OCI-M2 (cell line): ENCODE measurements at regions not wholly inside any gene's neighbourhood (a gene's known extent, or its start where the extent isn't known, plus 50 kb on each side); places are given as distances from the start of the nearest gene placed in this dataset.
"Not testable (repeated sequence)": the region's sequence is repeated elsewhere in the genome, so short reads cannot be mapped to it uniquely, and the experiment has no call there.

Experiments used
- DNase-seq: peaks from one replicate; lab custom pipeline; 2025; ENCODE audit not compliant: unreplicated experiment; lab: John Stamatoyannopoulos, UW

DNA sequence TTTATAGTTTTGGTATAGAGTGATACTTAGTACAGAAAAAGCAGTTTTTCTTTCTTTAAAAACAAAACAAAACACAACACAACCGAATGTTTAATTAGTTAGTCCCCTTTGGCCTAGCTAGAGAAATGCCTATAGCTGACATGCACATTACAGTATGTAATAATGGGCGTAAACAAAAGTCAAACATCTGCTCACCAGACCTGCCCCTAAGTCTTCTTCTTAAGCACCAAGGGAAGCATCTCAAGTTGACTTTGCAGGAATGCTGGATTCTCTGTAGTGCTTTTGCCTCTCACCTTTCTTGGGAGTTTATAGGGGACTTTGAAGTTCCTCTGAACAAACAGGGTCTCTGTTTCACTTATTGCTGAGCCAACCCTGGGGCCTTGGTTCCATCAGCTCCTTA lies 143.7 kb downstream of the TM2D1 start:
- no peak for DNase-seq

DNA sequence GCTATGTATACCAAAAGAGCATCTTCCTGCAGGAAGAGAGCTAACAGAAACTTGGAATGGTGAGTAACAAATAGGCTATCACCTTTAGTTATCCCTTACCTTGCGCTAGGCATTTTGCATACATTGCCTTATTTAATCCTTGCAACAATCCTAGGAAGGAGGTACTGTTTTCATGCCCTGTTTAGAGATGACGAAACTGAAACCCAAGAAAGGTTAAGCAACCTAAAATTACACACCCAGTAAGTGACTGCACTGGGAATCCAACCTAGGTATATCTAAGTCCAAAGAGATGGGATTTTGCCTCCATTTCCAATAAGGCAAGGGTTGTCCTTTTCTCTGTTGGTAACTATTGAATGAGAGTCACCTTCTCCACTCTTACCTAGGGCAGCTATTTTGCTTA lies 144.5 kb downstream of the TM2D1 start:
- DNase-seq, result no peak

GRCh38 chr1:61579802-61580201 lies 145.1 kb downstream of the TM2D1 start:
- no peak for DNase-seq

DNA sequence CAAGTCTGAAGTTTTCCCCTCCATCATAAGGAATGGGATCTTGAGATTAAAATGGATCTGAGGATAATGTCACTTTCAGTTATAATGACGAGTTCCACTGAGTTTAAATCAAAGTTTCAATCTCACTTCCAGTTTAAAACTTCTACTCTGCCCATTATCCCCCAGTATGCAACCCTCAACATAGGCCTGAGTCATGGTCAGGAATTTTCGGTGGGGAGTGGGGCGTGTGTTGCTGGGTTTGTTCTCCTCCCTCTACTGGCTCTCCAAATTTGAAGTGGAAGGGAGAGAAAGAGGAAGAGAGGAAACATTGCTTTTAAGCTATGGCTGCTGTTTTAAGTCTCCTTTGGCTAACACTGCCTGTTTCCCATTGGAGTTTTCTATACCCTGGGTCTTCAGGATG lies 152.9 kb downstream of the TM2D1 start:
- DNase-seq, result no peak

DNA sequence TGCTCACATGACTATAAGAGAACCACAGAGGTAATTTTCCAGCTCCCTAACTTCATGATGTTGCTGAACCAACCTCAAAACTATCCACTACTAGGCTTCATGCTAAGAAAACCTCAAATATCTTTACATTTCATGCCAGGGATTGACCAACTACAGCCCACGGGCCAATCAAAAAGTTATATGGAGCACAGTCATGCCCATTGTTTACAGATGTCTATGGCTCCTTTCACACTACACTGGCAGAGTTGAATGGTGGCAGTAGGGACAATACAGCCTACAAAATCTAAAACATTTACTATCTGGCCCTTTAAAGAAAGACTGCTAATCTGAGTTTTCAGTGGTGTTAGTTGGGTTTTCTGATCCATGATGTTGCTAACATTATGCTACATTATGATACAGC lies 154.8 kb downstream of the TM2D1 start:
- no peak for DNase-seq

DNA sequence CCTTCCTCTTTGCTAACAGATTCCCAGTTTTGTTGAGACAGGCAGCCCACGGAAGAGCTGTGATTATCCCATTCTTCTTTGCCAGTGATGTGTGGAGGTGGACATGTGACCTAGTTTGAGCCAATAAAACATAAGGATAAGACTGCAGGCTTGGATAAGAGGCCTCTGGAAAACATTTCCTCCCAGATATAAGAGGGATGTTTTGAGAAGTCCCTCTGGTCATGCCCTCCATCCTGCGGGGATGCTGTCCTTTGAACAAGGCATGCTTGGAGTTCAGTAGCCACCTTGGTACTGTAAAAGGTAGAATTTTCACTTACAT lies 155.7 kb downstream of the TM2D1 start:
- no peak for DNase-seq

DNA sequence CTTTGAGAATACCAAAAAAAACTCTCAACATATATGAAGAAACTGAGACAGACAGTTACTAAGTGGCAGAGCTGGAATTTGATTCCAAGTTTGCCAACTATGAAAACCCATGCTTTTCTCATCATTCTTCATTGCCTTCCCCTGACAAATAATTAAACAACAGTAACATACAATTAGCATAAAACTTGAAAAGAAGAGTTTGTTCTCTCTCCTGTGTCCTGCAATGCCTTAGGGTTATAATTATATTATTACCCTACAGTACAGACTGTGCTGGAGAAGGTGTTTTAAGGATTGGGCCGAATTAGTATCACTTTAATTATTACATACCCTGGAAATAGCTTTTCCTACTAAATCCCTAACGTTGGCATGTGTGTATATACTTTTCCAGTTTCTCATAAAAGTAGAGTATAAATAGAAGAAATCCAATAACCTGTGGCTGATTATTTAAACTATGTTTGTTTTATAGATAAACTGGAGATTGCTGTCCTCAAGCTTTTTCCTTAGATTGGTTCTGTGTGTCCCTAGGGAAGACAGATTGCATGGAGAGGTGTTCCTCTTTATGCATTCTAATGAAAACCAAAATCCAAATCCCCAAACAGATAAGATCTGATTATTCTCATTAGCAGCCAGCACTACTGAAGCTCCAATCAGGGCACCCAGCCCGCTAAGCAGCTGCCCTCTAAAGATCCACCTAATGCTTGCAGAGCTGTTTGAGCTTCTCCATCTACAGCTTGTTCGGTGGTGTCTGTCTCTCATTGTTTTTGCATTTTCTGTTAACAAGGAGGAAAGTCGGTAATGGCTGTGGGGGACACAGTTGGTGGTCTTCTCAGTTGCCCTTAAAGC lies 156.3 kb downstream of the TM2D1 start:
- DNase-seq, result no peak

DNA sequence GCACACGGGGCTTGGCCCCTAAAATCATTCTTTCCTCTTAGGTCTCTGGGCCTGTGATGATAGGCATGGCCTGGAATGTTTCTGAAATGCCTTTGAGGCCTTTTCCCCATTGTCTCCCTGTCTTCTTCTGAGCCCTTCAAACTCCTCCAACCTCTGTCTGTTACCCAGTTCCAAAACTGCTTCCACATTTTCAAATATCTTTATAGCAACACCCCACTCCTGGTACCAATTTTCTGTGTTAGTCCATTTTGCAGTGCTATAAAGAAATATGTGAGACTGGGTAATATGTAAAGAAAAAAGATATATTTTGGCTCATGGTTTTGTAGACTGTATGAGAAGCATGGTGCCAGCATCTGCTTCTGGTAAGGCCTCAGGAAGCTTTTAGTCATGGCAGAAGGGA lies 158.8 kb downstream of the TM2D1 start:
- no peak for DNase-seq

DNA sequence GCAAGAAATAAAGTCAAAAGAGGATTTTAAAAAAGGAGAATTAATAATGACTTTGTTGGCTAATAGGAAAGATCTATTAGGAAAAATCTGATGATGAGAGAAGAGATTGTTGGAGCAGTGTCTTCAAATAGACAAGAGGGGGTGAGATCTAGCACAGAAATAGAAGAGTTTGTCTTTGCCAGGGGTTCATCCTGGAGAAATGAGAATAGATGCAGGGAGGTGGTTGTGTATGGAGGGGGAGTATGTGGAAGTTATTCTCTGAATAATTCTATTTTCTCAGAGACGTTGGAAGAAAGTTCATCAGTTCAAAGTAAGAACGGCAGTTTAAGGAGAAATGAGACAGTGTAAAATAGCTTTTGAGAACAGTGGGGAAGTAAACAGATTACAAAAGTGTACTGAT lies 161.3 kb downstream of the TM2D1 start:
- no peak for DNase-seq

- DNase-seq, result no peak
Observed at GRCh38 chr1:61561666-61562065, 163.3 kb downstream of the TM2D1 start.

- DNase-seq, result no peak
Observed at GRCh38 chr1:61560385-61560784, 164.6 kb downstream of the TM2D1 start.

- DNase-seq, result no peak
Observed at GRCh38 chr1:61556631-61557030, 168.3 kb downstream of the TM2D1 start.

- no peak for DNase-seq
Observed at GRCh38 chr1:61552630-61553305, 172.2 kb downstream of the TM2D1 start.

DNA sequence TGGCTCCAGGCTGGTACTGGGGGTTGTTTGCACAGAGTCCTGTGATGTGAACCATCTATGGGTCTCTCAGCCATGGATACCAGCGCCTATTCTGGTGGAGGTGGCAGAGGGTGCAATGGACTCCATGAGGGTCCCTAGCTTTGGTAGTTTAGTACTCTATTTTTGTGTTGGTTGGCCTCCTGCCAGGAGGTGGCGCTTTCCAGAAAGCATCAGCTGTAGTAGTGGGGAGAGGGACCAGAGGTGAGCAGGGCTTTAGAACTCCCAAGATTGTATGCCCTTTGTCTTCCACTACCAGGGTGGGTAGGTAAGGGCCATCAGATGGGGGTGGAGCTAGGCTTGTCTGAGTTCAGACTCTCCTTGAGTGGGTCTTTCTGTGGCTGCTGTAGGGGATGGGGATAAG lies 177.6 kb downstream of the TM2D1 start:
- DNase-seq, result not testable (repeated sequence)

GRCh38 chr1:61544870-61545269 lies 180.1 kb downstream of the TM2D1 start:
- not testable (repeated sequence) for DNase-seq

DNA sequence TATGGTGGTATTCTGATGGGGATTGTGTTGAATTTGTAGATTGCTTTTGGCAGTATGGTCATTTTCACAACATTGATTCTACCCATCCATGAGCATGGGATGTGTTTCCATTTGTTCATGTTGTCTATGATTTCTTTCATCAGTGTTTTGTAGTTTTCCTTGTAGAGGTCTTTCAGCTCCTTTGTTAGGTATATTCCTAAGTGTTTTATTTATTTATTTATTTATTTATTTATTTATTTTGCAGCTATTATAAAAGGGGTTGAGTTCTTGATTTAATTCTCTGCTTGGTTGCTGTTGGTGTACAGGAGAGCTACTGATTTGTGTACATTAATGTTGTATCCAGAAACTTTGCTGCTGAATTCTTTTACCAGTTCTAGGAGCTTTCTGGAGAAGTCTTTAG lies 181.4 kb downstream of the TM2D1 start:
- not testable (repeated sequence) for DNase-seq

- DNase-seq, result no peak
Observed at GRCh38 chr1:61539720-61540462, 185.1 kb downstream of the TM2D1 start.

DNA sequence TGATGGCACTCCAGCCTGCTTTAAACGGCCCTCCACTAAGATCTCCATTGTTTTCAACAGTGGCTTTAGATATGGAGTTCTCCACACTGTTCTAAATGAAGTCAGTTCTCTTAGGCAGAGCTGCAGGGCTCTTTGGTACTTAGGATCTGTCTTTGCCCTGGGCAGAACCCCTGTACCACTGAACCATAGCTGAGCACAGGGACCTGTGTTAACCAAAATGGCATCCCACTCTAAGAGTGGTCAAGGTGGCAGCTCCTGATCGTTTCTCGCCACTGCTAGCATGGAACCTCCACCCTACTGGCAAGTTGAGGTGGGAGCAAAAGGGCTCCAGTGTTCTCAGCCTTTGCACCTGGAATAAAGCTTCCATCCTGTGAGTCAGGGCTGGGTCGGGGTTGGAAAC lies 186.7 kb downstream of the TM2D1 start:
- DNase-seq, result no peak

DNA sequence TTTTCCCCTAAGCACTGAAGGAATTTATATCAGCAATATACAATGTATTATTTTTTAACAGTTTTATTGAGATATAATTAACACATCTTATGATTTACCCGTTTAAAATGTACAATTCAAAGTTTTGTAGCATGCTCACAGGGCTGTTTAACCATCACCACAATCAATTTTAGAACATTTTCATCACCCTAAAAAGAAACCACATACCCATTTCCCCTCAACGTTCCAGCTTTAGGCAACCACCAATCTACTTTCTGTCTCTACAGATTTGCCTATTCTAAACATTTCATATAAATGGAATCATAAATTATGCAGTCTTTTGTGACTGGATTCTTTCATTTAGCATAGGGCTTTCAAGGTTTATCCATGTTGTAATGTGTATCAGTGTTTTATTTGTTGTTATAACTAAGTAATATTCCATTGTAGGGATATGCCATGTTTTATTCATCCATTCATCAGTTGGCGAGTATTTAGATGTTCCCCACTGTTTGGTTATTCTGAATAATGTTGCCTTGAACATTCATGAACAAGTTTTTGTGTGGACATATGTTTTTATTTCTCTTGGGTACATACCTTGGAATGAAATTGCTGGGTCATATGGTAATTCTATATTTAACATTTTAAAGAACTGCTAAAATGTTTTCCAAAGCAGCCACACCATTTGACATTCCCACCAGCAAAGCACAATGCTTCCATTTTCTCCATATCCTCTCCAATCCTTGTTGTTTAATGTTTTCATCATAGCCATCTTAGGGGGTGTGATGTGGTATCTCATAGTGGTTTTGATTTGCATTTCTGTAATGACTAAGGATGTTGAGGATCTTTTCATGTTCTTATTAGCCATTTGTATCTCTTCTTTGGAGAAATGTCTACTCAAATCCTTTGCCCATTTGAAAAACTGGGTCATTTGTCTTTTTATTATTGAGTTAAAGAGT lies 188.5 kb downstream of the TM2D1 start:
- no peak for DNase-seq

GRCh38 chr1:61534847-61535246 lies 190.1 kb downstream of the TM2D1 start:
- DNase-seq, result no peak

DNA sequence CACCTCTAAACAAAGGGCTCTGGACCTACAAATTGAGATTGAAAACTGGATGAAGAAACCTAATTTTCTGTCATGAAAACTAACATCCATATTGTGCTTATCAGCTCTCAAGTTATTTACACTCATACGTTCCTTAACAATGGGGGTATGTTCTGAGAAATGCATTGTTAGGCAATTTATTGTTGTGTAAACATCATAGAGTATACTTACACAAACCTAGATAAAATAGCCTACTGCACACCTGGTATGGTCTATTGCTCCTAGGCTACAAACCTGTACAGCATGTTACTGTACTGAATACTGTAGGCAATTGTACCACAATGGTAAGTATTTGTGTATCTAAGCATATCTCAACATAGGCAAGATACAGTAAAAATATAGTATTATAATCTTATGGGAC lies 191.4 kb downstream of the TM2D1 start:
- DNase-seq, result no peak
